Ovary (tissue), 7 donors: ENCODE measurements at regions not wholly inside any gene's neighbourhood (a gene's known extent, or its start where the extent isn't known, plus 50 kb on each side); places are given as distances from the start of the nearest gene placed in this dataset.

Experiments
- DNase-seq, 5 donors: peaks; one replicate each; pipeline ENCODE4 v3.0.0-alpha.2; 2019 to 2020
- H3K27ac ChIP-seq, 2 donors: fragments of 200-600 bp; one replicate each; pipeline versions ENCODE4 v1.5.1 to v1.8.0; 2019 to 2022
- H3K27me3 ChIP-seq: fragments of 200-600 bp; one replicate; pipeline ENCODE4 v1.8.0; 2022
- H3K36me3 ChIP-seq: fragments of 200-600 bp; sonication (generic); one replicate; pipeline ENCODE4 v1.5.1; 2019
- H3K4me1 ChIP-seq: one replicate; pipeline ENCODE4 v1.8.1; 2013; ENCODE audit warnings: mild to moderate bottlenecking, moderate library complexity; ENCODE audit not compliant: insufficient read depth
- H3K4me3 ChIP-seq: fragments of 200-600 bp; sonication (generic); one replicate; pipeline ENCODE4 v1.5.1; 2017
- H3K9me3 ChIP-seq, 2 donors: fragments of 200-600 bp in 1 of 2; sonication (generic) in 1 of 2; one replicate each; pipeline versions ENCODE4 v1.5.1 to v1.8.1; 2013 to 2019; ENCODE audit warnings: mild to moderate bottlenecking in 1 of 2, moderate library complexity in 1 of 2
- EP300 ChIP-seq: sonication (generic); formaldehyde crosslinking; IDR thresholded peaks from one replicate; pipeline ENCODE4 v1.6.1; 2017; ENCODE audit warnings: antibody characterized with exemption
- POLR2A ChIP-seq: fragments of 450-650 bp; IDR thresholded peaks from one replicate; pipeline ENCODE4 v1.6.1; 2017; ENCODE audit warnings: antibody characterized with exemption, mild to moderate bottlenecking, moderate library complexity
- WGBS, 3 donors: extraction: QIAGEN DNeasy Blood & Tissue Kit in 1 of 3; methylation state at CpG; one replicate each; pipeline versions ENCODE4 v1.1.5 to v1.1.7; 2013 to 2017; 5-methylcytosine and 5-hydroxymethylcytosine counted together
- intact Hi-C, 4 donors: fragments of 100-400 bp; cut with DNase I; formaldehyde crosslinking; loops; one replicate each; pipeline versions ENCODE4 v1.11.0 to v1.15.1; 2022 to 2023
- TF ChIP-seq, protein P1 (sequence below), 3 donors: fragments of 450-650 bp in 2 of 3; fragments of 200-600 bp in 1 of 3; IDR thresholded peaks; one replicate each; pipeline versions ENCODE4 v1.5.1 to v1.8.0; 2016 to 2022; ENCODE audit warnings: antibody characterized with exemption in 3 of 3, mild to moderate bottlenecking in 1 of 3
- donor health status: DM: no; HTN: no; CAD: no; lungs with moderate emphysema.
- donor health status: DM: no; HTN: no; CAD: no.
- donor health status: Bipolar disorder and iron deficiency.
- donor health status: DM: no; HTN: no; CAD: no.
- donor health status: DM: yes; HTN: yes; CAD: no.

DNA sequence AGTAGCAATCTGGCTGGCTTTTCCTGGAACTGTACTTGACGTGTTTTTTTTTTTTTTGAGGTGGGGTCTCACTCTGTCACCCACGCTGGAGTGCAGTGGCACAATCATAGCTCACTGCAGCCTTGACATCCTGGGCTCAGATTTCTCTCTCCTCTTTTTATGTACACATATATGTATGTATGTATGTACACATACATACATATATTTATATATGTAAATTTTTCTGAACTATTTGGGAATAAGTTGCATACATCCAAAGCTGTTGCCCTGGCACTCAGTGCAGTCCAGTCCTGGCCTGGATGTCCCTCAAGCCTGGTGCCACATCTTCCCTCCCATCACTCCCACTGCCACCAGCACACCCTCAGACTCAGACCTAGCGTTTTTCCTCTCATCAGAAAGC is 89.0 kb upstream of the SHISA3 start:
- H3K27me3 ChIP-seq, result no peaks in the 10 kb centered on the region
- DNase-seq, result no peak

DNA sequence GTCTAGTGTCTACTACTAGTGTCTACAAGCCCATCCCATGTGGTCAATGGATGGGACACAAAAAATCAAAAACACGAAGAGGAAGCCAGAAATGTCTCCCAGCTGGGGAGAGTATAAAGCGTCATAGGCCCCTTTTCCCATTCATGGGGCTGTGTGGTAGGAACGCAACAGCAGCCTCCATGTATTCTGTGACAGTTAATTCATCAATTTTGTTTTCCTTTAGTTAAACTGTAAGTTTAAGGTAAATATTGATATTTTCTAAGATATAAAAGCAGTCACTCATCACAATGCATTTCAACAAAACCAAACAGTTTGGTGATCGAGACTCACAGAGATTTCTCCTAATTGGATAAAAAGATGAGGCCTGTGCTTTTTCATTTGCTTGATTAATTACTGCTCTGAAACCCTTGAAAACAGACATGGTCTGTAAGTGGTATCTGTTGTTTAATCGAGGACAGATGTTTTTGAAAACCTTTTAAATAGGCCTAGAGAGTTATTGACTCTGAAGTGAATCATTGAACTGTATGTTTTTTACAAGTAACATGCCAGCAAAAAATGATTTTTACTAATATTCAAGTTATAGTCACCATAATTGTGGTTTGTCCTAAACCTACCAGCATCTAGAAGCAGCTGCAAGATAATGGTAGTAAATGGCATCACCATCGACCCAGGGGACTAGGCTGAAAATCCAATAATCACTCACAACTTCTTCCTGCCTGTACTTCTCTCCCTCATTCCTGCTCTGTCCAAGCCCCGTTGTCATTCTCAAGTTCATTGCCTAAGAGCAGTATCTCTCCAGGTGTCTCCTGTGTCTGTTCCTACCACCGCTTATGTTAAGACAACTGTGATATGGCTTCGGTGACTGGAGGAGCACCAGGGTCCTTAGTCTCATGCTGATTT is 87.7 kb upstream of the SHISA3 start:
- TF ChIP-seq, protein P1, sequence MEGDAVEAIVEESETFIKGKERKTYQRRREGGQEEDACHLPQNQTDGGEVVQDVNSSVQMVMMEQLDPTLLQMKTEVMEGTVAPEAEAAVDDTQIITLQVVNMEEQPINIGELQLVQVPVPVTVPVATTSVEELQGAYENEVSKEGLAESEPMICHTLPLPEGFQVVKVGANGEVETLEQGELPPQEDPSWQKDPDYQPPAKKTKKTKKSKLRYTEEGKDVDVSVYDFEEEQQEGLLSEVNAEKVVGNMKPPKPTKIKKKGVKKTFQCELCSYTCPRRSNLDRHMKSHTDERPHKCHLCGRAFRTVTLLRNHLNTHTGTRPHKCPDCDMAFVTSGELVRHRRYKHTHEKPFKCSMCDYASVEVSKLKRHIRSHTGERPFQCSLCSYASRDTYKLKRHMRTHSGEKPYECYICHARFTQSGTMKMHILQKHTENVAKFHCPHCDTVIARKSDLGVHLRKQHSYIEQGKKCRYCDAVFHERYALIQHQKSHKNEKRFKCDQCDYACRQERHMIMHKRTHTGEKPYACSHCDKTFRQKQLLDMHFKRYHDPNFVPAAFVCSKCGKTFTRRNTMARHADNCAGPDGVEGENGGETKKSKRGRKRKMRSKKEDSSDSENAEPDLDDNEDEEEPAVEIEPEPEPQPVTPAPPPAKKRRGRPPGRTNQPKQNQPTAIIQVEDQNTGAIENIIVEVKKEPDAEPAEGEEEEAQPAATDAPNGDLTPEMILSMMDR (IDR thresholded peaks at IDR 0.05), result no peak
- TF ChIP-seq EP300, result no peak
- TF ChIP-seq POLR2A, result no peak
- H3K27ac ChIP-seq, result no peak overlapping the region
- no peaks in the 10 kb centered on the region for H3K36me3 ChIP-seq
- no peaks in the 10 kb centered on the region for H3K4me1 ChIP-seq
- no peak for DNase-seq
- intact Hi-C loops, result no loop called here
- no peaks in the 10 kb centered on the region for H3K27me3 ChIP-seq
- no peak overlapping the region for H3K4me3 ChIP-seq
- H3K9me3 ChIP-seq, result no peaks in the 10 kb centered on the region
- 72 to 75% (median 75%) methylated on average over 9 of the region's 9 CpGs for WGBS, 3 donors

More for the DNA sequence above, 89.0 kb upstream of the SHISA3 start:
- Histone ChIP-seq H3K27ac (no peak overlapping the region), H3K4me3 (no peak overlapping the region), H3K36me3 (no peaks in the 10 kb centered on the region), H3K4me1 (no peaks in the 10 kb centered on the region), H3K9me3 (no peaks in the 10 kb centered on the region)
- 78 to 86% (median 83%) methylated on average over 3 of the region's 3 CpGs for WGBS, 3 donors
- TF ChIP-seq, protein P1 (IDR thresholded peaks at IDR 0.05), result no peak
- TF ChIP-seq POLR2A (no peak), EP300 (no peak)
- intact Hi-C loops, result no loop called here

DNA sequence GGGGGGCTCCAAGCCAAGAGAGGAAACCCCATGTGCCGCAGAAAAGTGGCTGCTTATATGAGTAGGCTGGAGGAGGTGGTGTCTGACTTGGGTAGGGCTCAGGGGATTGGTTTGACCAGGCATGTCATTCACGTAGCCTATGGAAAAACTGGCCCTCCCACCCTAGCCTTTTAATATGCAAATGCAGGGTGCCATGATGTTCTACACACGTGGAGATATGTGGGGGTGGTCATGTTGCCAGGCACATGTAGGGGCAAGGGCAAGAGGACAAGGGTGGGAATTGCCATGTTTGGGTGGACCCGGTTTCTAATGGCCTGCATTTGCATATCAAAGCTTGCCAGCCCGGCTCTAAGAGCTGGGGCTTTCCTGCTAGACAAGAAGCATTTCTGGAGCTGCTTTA is 86.9 kb upstream of the SHISA3 start:
- Histone ChIP-seq H3K36me3 (no peaks in the 10 kb centered on the region), H3K4me1 (no peaks in the 10 kb centered on the region), H3K9me3 (no peaks in the 10 kb centered on the region), H3K4me3 (no peak overlapping the region), H3K27ac (no peak overlapping the region), H3K27me3 (no peaks in the 10 kb centered on the region)
- DNase-seq, result no peak
- TF ChIP-seq, protein P1 (IDR thresholded peaks at IDR 0.05), result no peak
- no peak for TF ChIP-seq POLR2A
- no peak for TF ChIP-seq EP300
- WGBS, 3 donors, result 58 to 71% (median 64%) methylated on average over 5 of the region's 5 CpGs
- intact Hi-C loops, result no loop called here

DNA sequence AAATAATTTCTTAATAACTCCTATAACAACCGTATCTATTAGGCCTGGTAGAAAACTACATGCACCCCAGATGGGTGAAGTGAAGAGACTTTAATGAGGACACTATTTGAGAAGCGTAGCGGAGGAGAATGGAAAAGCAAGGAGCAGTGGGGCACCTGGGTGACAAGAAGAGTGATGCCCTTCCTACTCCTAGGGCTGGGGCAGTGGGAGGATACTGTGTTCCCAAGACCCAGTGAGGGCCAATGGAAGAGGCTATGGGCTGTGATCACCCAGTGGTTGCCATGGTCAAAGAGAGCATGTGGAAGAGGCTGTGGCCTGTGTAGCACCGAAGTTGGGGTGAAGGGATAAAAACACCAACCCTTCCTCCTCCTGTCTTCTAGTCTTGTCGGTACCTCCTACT is 86.5 kb upstream of the SHISA3 start:
- Histone ChIP-seq H3K36me3 (no peaks in the 10 kb centered on the region), H3K27ac (no peak overlapping the region), H3K9me3 (no peaks in the 10 kb centered on the region), H3K4me3 (no peak overlapping the region), H3K4me1 (no peaks in the 10 kb centered on the region), H3K27me3 (no peaks in the 10 kb centered on the region)
- 90 to 96% (median 91%) methylated on average over 5 of the region's 5 CpGs for WGBS, 3 donors
- intact Hi-C loops, result no loop called here
- TF ChIP-seq, protein P1 (IDR thresholded peaks at IDR 0.05), result no peak
- no peak for TF ChIP-seq EP300
- no peak for DNase-seq
